Endothelial cell of umbilical vein (primary cell): ENCODE measurements at regions not wholly inside any gene's neighbourhood (a gene's known extent, or its start where the extent isn't known, plus 50 kb on each side); places are given as distances from the start of the nearest gene placed in this dataset.

Experiments used
- BruUV-seq: library from RNA; stranded (reverse); fragments of 400-500 nt; replicated peaks from 2 replicates; lab custom pipeline; 2021; lab: Mats Ljungman, UMichigan
- CTCF ChIA-PET: fragments of 300-600, 350-600 bp; sonication (Branson Sonifier 250); formaldehyde crosslinking; loops from one replicate; lab custom pipeline; 2021; ENCODE audit warnings: antibody characterized with exemption, inconsistent platforms; lab: Charles Lee
- POLR2A ChIA-PET: fragments of 300-600, 350-600 bp; sonication (Branson Sonifier 250); formaldehyde crosslinking; loops from one replicate; lab custom pipeline; 2021; ENCODE audit warnings: antibody characterized with exemption, inconsistent platforms; lab: Charles Lee
- DNase-seq: peaks from one replicate; pipeline ENCODE4 v3.0.0-alpha.2; 2011; ENCODE audit warnings: low read depth, low spot score
- FAIRE-seq: peaks from 2 replicates; lab custom pipeline; 2011; peaks lifted over from hg19 to GRCh38; lab: Jason Lieb, UNC
- H2AFZ ChIP-seq: 2 replicates; pipeline ENCODE4 v1.6.0; 2012; ENCODE audit warnings: low read depth, low read length, control low read depth, inconsistent platforms
- H3K27ac ChIP-seq: 2 replicates; pipeline ENCODE4 v1.5.1; 2011; ENCODE audit warnings: low read depth, mild to moderate bottlenecking, control low read depth, low read length, moderate library complexity; ENCODE audit not compliant: insufficient read depth
- H3K27me3 ChIP-seq, 2 experiments: 2 replicates each; pipeline versions ENCODE4 v1.6.0 to v1.6.1; 2011; ENCODE audit warnings: low read length in 2 of 2, mixed read lengths in 1 of 2; ENCODE audit not compliant: control insufficient read depth in 2 of 2, insufficient read depth in 2 of 2
- H3K36me3 ChIP-seq, 2 experiments: 2 replicates in 1 of 2; 3 replicates in 1 of 2; pipeline ENCODE4 v1.5.1; 2011; ENCODE audit warnings: low read length in 2 of 2, mild to moderate bottlenecking in 1 of 2, moderate library complexity in 1 of 2; ENCODE audit not compliant: control insufficient read depth in 2 of 2, insufficient read depth in 2 of 2; ENCODE audit errors: extremely low read depth in 1 of 2
- H3K4me1 ChIP-seq: 3 replicates; pipeline ENCODE4 v1.5.1; 2011; ENCODE audit warnings: mild to moderate bottlenecking, low read length; ENCODE audit not compliant: control insufficient read depth, insufficient read depth; ENCODE audit errors: extremely low read depth
- H3K4me2 ChIP-seq: 2 replicates; pipeline ENCODE4 v1.6.1; 2011; ENCODE audit warnings: low read length, control low read depth, mixed read lengths; ENCODE audit not compliant: insufficient read depth
- H3K4me3 ChIP-seq, 3 experiments: fragments of 200-600 bp in 1 of 3; sonication (generic), shearing (Covaris generic) in 1 of 3; replicated peaks in 1 of 3; 2 replicates each; pipeline ENCODE4 v1.5.1; 2011 to 2016; ENCODE audit warnings: control low read depth in 3 of 3, low read length in 3 of 3, mild to moderate bottlenecking in 2 of 3, inconsistent platforms in 1 of 3, low read depth in 1 of 3, moderate library complexity in 1 of 3; ENCODE audit not compliant: insufficient read depth in 1 of 3
- H3K79me2 ChIP-seq: 2 replicates; pipeline ENCODE4 v1.6.0; 2012; ENCODE audit warnings: low read length, inconsistent platforms; ENCODE audit not compliant: control insufficient read depth, insufficient read depth
- H3K9ac ChIP-seq: replicated peaks from 2 replicates; pipeline ENCODE3; 2011; ENCODE audit warnings: low read length, control low read depth; ENCODE audit not compliant: insufficient read depth; ENCODE audit errors: extremely low read depth
- H3K9me1 ChIP-seq: replicated peaks from 3 replicates; pipeline ENCODE4 v1.6.0; 2011; ENCODE audit warnings: mild to moderate bottlenecking, low read length; ENCODE audit not compliant: control insufficient read depth, insufficient read depth; ENCODE audit errors: extremely low read depth
- H3K9me3 ChIP-seq: replicated peaks from 2 replicates; pipeline ENCODE4 v1.5.1; 2012; ENCODE audit warnings: low read length, inconsistent platforms; ENCODE audit not compliant: control insufficient read depth, insufficient read depth
- H4K20me1 ChIP-seq: replicated peaks from 2 replicates; pipeline ENCODE3; 2011; ENCODE audit warnings: mild to moderate bottlenecking, low read length; ENCODE audit not compliant: control insufficient read depth, insufficient read depth; ENCODE audit errors: extremely low read depth
- CTCF ChIP-seq, 2 donors: IDR thresholded peaks; 1 replicate in 1 of 2; 2 replicates in 1 of 2; pipeline ENCODE4 v1.5.1; 2011; ENCODE audit warnings: low read length in 2 of 2, mild to moderate bottlenecking in 2 of 2, moderate library complexity in 2 of 2, control low read depth in 1 of 2, inconsistent platforms in 1 of 2, low read depth in 1 of 2; ENCODE audit not compliant: insufficient read depth in 1 of 2; ENCODE audit errors: extremely low read depth in 1 of 2
- EZH2 ChIP-seq: IDR thresholded peaks from 2 replicates; pipeline ENCODE4 v1.6.1; 2012; ENCODE audit warnings: borderline replicate concordance, low read depth, mild to moderate bottlenecking, moderate library complexity, low read length, inconsistent platforms; ENCODE audit not compliant: severe bottlenecking
- FOS ChIP-seq: IDR thresholded peaks from 2 replicates; pipeline ENCODE4 v1.6.1; 2011; ENCODE audit warnings: mild to moderate bottlenecking, low read length, moderate library complexity, borderline replicate concordance; ENCODE audit not compliant: insufficient read depth
- GATA2 ChIP-seq: IDR thresholded peaks from 2 replicates; pipeline ENCODE4 v1.7.0; 2011; ENCODE audit warnings: low read depth, mild to moderate bottlenecking, moderate library complexity, mixed read lengths, low read length; ENCODE audit not compliant: insufficient read length, insufficient read depth
- JUN ChIP-seq: IDR thresholded peaks from 2 replicates; pipeline ENCODE4 v1.6.1; 2011; ENCODE audit warnings: borderline replicate concordance, low read depth; ENCODE audit not compliant: insufficient read length, insufficient read depth
- MAX ChIP-seq: IDR thresholded peaks from 2 replicates; pipeline ENCODE4 v1.6.1; 2011; ENCODE audit not compliant: insufficient read depth, insufficient read length
- MYC ChIP-seq: IDR thresholded peaks from one replicate; pipeline ENCODE4 v1.6.1; 2011; ENCODE audit warnings: mild to moderate bottlenecking, low read depth, low read length
- POLR2A ChIP-seq: IDR thresholded peaks from 2 replicates; pipeline ENCODE4 v1.6.1; 2012; ENCODE audit warnings: low read depth, mild to moderate bottlenecking, control low read depth, low read length
- POLR2AphosphoS5 ChIP-seq: IDR thresholded peaks from 2 replicates; pipeline ENCODE4 v1.6.1; 2012; ENCODE audit warnings: low read depth, mild to moderate bottlenecking, control low read depth, low read length, moderate library complexity; ENCODE audit not compliant: insufficient read depth
- dilution Hi-C: fragments of 300-500 bp; cut with MboI; formaldehyde crosslinking; loops from one replicate; pipeline ENCODE4 v1.15.0; 2019; ENCODE audit warnings: low sequenced_read_pairs; ENCODE audit not compliant: extremely low pct_ligation_motif_present
- intact Hi-C: fragments of 100-400 bp; cut with micrococcal nuclease; formaldehyde crosslinking; loops from one replicate; pipeline ENCODE4 v1.10.0; 2022

GRCh38 chr9:90478821-90479220, 163.8 kb downstream of the DIRAS2 start:
- H3K27ac ChIP-seq, result no peak overlapping the region
- intact Hi-C loops, result no loop called here
- BruUV-seq, result no TSS peak
- no peaks in the 10 kb centered on the region for H3K36me3 ChIP-seq
- dilution Hi-C loops, result no loop called here
- ChIA-PET POLR2A (no interaction called here), CTCF (no interaction called here)
- H4K20me1 ChIP-seq, result no peaks in the 10 kb centered on the region
- H3K9ac ChIP-seq, result no peak overlapping the region
- H3K9me1 ChIP-seq, result no peaks in the 10 kb centered on the region
- H3K4me2 ChIP-seq, result no peak overlapping the region
- no peaks in the 10 kb centered on the region for H3K27me3 ChIP-seq
- no peaks in the 10 kb centered on the region for H3K4me1 ChIP-seq
- no peak overlapping the region for H3K4me3 ChIP-seq
- no peak overlapping the region for H2AFZ ChIP-seq
- FAIRE-seq (no peak), DNase-seq (no peak)
- TF ChIP-seq EZH2 (no peak), POLR2AphosphoS5 (no peak), POLR2A (no peak), GATA2 (no peak), FOS (no peak), CTCF (IDR thresholded peaks at IDR 0.05; ENCODE audit: extremely low read depth in 1 of 2, insufficient read depth in 1 of 2, low read depth in 1 of 2, low read length in 2 of 2) (no peak), JUN (no peak), MYC (no peak), MAX (no peak)
- no peaks in the 10 kb centered on the region for H3K79me2 ChIP-seq
- H3K9me3 ChIP-seq, result no peaks in the 10 kb centered on the region
